GM18951 (cell line): ENCODE measurements at regions not wholly inside any gene's neighbourhood (a gene's known extent, or its start where the extent isn't known, plus 50 kb on each side); places are given as distances from the start of the nearest gene placed in this dataset.

Experiments
- POLR2A ChIP-seq: IDR thresholded peaks from 4 replicates; pipeline ENCODE4 v1.6.1; 2011; ENCODE audit warnings: mild to moderate bottlenecking; ENCODE audit not compliant: insufficient read length, insufficient read depth; ENCODE audit errors: extremely low read depth
- in situ Hi-C: fragments of 300-500 bp; cut with MboI; formaldehyde crosslinking; loops from one replicate; pipeline ENCODE4 v1.12.0; 2022; ENCODE audit warnings: low sequenced_read_pairs, mixed read lengths, inconsistent platforms; ENCODE audit not compliant: unreplicated experiment

DNA sequence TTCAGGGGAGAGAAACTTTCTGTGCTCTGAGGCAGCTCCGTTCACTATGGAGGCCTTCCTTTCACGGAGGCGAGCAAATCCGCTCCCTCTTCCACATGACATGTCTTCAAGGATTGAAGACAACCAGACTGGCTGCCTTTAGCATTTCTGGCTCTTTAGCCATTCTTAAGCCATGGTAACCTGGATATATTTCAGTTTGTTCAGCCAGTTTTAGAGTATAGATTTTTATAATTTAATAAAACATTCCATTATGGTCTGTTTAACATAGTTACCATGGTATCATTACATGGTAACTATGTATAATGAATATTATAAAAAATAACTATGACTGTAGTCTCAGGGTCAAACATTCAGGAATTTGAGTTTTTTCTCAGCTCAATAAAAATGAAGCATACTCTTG lies 54.2 kb upstream of the NFIA start:
- TF ChIP-seq POLR2A: no peak
- in situ Hi-C loops: no loop called here

DNA sequence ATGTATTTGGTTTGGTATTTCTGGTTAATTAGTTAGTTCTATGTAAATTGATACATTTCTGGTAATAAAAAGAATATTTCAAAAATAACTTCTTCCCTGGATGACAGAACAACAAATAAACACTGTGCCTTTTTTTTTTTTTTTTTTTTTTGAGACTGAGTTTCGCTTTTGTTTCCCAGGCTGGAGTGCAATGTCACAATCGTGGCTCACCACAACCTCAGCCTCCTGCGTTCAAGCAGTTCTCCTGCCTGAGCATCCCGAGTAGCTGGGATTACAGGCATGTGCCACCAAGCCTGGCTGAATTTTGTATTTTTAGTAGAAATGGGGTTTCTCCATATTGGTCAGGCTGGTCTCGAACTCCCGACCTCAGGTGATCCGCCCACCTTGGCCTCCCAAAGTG lies 64.3 kb upstream of the NFIA start:
- in situ Hi-C loops: loop anchor here (10.0 kb wide), 1 partner anchor 733 kb away; no protein-coding TSS in a partner anchor

DNA sequence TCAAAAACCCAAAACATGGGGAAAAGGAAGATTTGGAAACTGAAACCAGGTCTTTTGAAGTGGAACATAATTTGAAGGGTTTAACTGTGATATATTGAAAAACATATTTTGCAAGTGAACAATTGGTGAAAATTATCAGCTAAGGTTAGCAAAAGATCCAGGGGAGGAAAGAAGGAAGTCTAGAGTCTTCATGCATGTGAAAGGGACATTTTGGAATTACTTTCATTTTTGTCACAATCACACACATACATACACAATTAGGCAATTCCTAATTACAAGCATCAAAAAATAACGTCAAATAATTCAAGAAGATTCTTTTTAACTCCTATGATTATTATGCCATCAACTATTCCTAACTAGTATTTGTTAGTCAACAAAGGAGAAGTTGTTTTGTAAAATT lies 64.7 kb upstream of the NFIA start:
- TF ChIP-seq POLR2A: no peak

DNA sequence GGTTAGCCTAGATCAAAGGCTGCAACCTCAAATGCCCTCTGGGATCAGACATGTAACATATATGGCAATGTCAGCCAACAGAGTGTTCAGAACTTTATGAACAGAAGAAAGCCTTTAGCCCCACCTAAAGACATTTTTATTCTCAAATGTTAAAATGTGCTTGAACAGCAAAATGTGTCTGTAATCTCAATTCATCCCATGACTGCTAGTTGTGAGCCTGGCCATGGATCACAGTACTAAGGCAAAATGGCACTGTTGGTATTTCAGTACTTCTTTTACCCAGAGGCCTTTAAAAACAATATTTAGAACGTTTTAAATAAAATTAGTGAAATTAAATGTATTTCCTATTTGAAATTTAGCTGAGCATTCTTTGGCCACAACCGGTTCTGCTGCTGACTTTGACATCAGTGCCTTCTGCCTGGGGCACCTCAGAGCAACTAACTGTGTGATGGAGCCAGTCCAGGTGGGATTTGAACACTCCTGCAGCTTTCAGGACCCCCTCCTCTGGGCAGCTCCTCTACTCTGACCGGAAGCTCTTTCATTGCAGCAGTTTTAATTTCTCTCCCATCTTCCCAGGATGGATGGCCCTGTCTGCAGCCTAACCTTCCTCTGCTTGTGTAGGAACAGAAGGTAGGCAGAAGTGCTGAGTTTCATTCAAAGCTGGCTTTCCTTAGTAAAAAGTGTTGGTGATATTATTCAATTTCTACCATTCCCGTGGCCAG lies 68.3 kb upstream of the NFIA start:
- TF ChIP-seq POLR2A: no peak
- in situ Hi-C loops: loop anchor here (10.0 kb wide), 1 partner anchor 729 kb away; no protein-coding TSS in a partner anchor

More for the DNA sequence above, 64.7 kb upstream of the NFIA start:
- in situ Hi-C loops: loop anchor here (10.0 kb wide), 1 partner anchor 733 kb away; no protein-coding TSS in a partner anchor

DNA sequence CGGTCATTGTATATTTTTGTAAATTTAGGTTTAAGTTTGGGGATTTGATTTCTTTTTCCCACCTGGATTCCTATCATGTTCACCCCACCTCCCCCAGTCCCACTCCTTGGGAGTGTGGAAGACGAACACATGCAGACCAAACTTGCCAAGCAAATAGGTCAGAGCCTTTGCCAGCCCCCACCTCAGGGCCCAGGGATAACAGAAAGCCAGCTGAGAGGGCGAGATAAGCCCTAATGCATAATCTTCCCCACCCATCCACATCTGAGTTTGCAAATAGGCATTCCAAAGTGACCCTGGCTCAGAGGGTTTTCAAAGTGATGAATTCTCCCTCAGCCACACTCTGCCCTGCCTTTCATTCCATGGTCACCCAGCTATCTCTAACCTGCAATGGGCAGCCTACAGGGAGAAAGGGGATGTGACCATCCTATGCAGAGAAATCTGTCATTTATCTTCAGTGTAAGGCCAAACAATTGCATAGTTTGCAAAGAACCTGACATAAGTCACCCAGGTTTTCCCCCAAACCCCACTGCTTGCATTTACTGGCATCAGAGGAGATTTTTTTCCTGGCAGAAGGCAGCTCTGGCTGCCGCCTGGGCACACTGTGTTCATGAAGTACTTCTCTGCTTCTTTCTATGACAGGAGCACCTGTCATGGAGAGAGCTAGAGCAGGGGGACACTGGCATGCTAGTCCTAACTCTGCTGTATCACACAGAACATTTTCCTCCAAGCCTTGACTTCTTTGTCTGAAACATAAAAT lies 69.0 kb upstream of the NFIA start:
- no peak for TF ChIP-seq POLR2A
- in situ Hi-C loops: loop anchor here (10.0 kb wide), 1 partner anchor 729 kb away; no protein-coding TSS in a partner anchor

DNA sequence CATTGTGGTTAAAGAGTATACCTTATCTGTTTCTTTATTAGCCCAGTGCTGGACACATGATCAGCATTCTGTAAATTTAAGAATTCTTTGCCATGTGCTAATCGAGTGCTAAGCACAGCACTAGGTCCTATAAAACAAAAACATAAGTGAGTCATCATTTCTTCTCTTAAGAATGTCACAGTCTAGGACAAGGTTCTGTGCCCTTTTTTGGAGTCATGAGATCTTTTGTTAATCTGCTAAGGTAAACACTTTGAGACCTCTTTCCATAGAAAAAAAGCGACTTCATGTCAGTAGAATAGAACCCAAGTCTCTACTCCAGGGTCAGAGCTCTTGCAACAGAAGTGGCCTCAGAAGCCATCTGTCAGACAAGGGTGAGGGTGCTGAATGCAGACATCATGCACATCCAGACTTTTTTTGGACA lies 70.0 kb upstream of the NFIA start:
- TF ChIP-seq POLR2A: no peak
- in situ Hi-C loops: loop anchor here (10.0 kb wide), 1 partner anchor 728 kb away; no protein-coding TSS in a partner anchor

DNA sequence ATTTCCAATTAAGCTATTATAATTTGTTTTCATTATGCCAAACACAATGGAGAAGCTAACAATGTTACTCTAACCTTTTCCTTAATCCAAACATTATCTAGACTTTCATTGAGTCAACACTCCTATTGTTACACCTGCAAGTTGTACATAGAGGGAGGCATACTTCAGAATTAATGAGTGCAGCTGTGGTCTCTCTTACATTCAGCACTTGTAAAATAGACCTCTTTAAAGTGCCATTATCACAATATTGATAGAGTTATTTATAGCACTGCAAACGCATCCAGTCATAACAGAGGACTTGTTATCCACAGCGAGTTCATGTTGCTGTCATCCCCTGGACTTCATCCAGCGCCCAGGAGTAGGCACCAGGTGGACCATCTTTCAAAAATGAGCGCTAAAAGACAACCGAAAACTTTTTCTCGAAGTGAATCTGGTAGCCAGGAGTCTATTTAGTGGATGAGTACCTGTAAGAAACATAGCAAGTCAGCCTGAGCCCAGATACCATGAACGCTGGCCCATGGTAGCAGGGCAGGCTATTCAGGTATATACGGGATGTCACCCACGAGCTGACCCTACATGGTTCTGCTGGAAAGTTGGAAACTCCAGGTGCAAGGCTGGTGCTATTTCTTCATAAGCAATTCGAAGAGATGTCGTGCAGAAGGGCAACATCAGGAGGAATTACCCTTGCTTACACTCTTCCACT lies 70.6 kb upstream of the NFIA start:
- in situ Hi-C loops: loop anchor here (10.0 kb wide), 1 partner anchor 727 kb away; no protein-coding TSS in a partner anchor
- no peak for TF ChIP-seq POLR2A

DNA sequence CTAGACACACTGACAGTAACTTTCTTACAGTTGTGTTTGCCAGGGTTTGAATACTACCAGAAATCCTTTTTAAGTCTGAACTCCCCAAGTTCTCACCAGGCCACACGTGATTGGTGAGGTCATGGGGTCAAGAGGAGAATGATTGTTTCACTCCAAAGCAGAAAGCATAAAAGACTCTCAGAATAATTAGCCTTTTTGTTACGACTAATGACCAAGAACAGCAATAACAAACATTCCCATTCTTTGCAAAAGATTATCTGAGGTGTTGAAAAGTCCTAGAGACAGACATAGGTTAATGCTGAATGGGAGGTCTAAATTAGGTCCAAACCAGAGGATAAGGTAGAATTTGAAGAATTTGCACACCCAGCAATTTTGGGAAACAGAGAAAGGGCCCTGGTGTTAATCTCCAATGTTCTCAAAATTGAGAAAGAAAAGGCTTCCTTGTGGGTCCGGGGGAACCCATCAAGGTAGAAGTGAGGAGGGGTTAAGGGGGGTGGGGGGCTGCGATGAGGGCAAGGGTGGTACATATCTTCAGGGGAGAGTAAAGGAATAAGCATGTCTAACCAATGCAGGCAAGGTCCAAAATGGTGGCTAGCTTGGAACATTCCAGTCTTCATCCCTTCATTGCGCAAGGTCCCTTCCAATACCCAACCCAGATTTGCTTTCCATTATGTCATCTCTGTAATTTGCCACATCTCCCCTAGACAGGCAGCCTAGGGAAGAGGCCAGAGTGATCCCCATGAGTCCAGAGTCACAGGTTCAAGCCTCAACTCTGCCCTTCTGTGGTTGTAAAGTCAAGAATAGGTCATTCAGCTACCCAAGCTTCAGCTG lies 74.6 kb upstream of the NFIA start:
- in situ Hi-C loops: no loop called here
- TF ChIP-seq POLR2A: no peak

DNA sequence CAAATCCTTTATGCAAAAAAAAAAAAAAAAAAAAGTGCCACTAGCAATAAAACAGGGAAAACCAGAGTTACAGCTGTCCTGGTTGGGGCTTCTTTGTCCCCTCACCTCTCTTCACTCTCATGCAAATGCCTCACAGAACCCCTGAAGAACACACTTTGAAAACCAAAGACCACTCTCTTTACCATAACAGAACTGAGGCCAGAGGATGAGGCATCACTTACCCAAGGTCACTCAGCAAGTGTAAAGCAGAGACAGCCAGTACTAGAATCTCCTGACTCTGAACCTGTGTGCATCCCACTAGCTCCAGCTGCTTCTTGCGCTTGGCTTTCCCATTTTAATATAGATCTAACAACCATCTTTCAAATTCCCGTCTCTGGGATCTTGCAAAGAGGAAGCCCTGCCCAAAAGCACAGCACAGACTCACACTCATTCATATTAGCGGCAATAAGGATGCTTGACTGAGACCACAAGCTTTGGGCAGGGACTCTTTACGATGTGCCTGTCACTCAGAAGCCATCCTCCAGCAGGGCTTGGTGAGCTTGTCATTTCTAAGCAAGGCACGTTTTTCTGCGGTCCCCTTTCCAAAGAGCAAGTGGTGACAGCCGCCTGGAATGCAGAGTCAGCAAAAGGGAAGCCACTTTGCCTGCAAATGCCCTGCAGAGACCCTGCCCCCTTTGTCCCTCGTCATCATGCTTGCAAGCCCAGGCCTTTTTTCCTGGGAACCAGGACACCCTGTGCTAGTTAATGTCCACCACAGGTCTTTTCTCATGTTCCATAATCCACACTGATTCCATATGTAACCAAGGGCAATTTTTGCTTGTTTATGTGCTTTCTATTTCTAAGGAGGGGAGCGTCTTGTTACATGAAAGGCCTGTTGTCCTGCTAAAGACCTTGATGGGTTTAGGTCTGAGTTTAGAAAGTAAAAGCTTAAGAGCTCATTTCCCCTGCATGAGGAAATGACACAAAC lies 76.5 kb upstream of the NFIA start:
- TF ChIP-seq POLR2A: no peak

DNA sequence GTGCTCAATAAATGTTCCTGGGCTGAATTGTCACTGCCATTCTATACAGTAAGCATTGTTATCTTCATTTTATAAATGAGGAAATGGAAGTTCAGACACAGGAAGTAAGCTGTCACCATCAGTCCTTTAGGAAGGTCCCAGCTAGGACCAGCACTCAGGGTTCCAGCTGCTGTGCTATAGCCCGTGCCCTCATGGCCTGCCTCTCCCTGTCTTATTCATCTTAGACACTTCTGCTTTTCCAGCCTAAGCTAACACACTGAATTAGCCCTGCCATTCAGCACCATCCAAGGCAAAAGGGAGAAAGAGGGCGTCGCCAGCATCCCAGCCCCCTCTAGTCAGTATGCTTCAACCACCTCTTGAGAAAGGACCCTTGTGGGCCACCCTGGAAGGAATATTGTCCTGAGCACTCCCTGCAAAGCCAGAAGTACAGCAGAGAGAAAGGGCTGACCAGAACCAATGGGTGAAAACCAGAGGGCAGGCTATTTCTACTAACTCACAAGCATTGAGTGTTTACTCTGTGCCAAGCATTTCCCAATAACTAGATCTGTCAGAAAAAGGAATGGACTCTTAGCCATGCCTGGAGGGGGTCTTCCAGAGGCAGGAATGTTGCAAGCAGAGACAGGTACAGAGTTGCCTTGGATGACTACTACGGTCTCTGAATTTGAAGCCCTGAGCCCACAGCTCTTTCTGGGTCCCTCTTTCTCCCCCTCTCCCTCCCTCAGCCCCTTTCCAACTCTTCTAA lies 77.9 kb upstream of the NFIA start:
- in situ Hi-C loops: no loop called here
- TF ChIP-seq POLR2A: no peak

More for the DNA sequence above, 76.5 kb upstream of the NFIA start:
- in situ Hi-C loops: no loop called here

DNA sequence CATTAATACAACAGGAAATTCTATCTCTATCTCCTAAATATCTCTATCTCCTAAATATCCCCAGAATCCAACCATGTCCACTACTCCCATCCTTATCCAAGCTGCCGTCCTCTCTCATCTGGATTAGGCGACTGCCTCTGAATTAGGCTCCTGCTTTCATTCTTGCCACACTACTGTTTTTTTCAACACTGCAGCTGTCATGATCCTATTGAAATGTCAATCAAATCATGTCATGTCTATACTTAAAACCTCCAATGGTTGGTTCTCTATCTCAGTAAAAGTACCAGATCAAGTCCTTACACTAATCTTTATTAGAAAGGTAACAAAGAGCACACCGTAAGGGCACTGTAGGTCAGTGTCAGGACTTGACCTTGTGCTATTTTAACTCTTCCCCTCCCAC lies 82.0 kb upstream of the NFIA start:
- TF ChIP-seq POLR2A: no peak
- in situ Hi-C loops: no loop called here
